ENCODE measurements at regions not wholly inside any gene's neighbourhood (a gene's known extent, or its start where the extent isn't known, plus 50 kb on each side); places are given as distances from the start of the nearest gene placed in this dataset.

DNA sequence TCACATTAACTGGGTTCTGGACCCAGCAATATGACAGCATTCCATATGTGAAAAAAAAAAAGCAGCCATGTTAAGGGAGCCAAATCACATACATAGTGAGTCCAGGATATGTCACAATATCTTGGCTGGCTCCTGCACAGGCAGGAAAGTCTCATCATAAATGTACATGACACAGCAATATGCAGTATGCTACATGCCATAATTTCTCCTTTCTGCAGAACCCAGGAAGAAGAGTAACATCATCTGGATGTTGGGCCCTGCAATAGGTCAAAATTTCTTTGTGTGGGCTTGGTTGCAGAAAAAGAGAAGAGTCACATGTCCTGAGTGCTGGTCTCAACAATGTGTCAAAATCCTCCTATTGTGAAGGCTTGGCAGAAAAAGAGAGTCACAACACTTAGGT lies 902.8 kb upstream of the AMELY start:
- Histone ChIP-seq H2BK12ac (ENCODE audit: low read length in 2 of 2) (no peak overlapping the region), H3K18ac (ENCODE audit: low read depth in 1 of 2, low read length in 2 of 2) (no peak overlapping the region), H3K4me3 (ENCODE audit: insufficient read depth in 1 of 2, low read depth in 1 of 2, low read length in 2 of 2) (no peak overlapping the region), H3K4me1 (ENCODE audit: control insufficient read depth, insufficient read depth, low read depth, low read length) (no peaks in the 10 kb centered on the region), H4K91ac (ENCODE audit: low read length) (no peak overlapping the region), H3K4me2 (ENCODE audit: low read length, poor library complexity, severe bottlenecking) (no peak overlapping the region), H2BK5ac (ENCODE audit: low read depth, low read length, poor library complexity, severe bottlenecking) (no peak overlapping the region), H3K9me3 (ENCODE audit: control insufficient read depth, low read length) (no peaks in the 10 kb centered on the region), H3K27me3 (ENCODE audit: control insufficient read depth in 1 of 2, insufficient read depth in 1 of 2, low read length in 2 of 2) (no peaks in the 10 kb centered on the region), H3K4ac (ENCODE audit: low read depth in 1 of 2, low read length in 2 of 2) (no peak overlapping the region), H3K79me1 (replicated peaks; ENCODE audit: low read length, poor library complexity, severe bottlenecking) (no peaks in the 10 kb centered on the region), H3K23ac (ENCODE audit: low read length in 2 of 2) (no peak overlapping the region), H4K8ac (ENCODE audit: low read length) (no peak overlapping the region), H2AFZ (ENCODE audit: low read depth, low read length) (no peak overlapping the region), H2BK15ac (ENCODE audit: low read depth, poor library complexity, severe bottlenecking) (no peak overlapping the region), H2AK5ac (ENCODE audit: low read length, severe bottlenecking) (no peak overlapping the region), H3K27ac (ENCODE audit: low read length, poor library complexity, severe bottlenecking) (no peak overlapping the region), H3K9ac (ENCODE audit: low read length) (no peak overlapping the region), H3K36me3 (ENCODE audit: control insufficient read depth in 1 of 2, insufficient read depth in 2 of 2, low read depth in 1 of 2, low read length in 2 of 2) (no peaks in the 10 kb centered on the region), H3K14ac (ENCODE audit: low read length in 2 of 2) (no peak overlapping the region), H2BK120ac (ENCODE audit: low read depth, low read length) (no peak overlapping the region)
- DNase-seq, result no peak

DNA sequence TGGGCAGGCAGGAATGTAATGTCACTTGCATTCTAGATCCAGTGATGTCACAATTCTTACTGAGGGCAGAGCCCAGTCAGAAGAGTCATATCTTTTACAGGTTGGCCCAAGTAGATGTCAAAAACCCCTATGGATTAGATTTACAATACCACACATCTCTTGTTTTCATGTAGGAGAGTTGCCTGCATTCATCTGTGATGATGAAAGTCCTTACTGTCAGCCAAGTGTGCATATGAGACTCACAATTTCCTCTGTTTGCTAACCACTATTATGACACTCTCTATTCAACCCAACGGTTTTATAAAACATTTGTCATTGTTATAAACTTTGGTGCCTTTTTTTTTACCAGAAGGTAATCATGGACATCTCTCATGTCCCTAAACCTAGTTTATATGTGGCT lies 898.8 kb upstream of the AMELY start:
- Histone ChIP-seq H3K79me1 (replicated peaks; ENCODE audit: low read length, poor library complexity, severe bottlenecking) (no peaks in the 10 kb centered on the region), H3K18ac (ENCODE audit: low read depth in 1 of 2, low read length in 2 of 2) (no peak overlapping the region), H3K9ac (ENCODE audit: low read length) (no peak overlapping the region), H2BK15ac (ENCODE audit: low read depth, poor library complexity, severe bottlenecking) (no peak overlapping the region), H3K36me3 (ENCODE audit: control insufficient read depth in 1 of 2, insufficient read depth in 2 of 2, low read depth in 1 of 2, low read length in 2 of 2) (no peaks in the 10 kb centered on the region), H3K27ac (ENCODE audit: low read length, poor library complexity, severe bottlenecking) (no peak overlapping the region), H3K27me3 (ENCODE audit: control insufficient read depth in 1 of 2, insufficient read depth in 1 of 2, low read length in 2 of 2) (no peaks in the 10 kb centered on the region), H3K4me1 (ENCODE audit: control insufficient read depth, insufficient read depth, low read depth, low read length) (no peaks in the 10 kb centered on the region), H2AK5ac (ENCODE audit: low read length, severe bottlenecking) (no peak overlapping the region), H2BK120ac (ENCODE audit: low read depth, low read length) (no peak overlapping the region), H3K9me3 (ENCODE audit: control insufficient read depth, low read length) (no peaks in the 10 kb centered on the region), H3K14ac (ENCODE audit: low read length in 2 of 2) (no peak overlapping the region), H3K4me2 (ENCODE audit: low read length, poor library complexity, severe bottlenecking) (no peak overlapping the region), H4K91ac (ENCODE audit: low read length) (no peak overlapping the region), H2AFZ (ENCODE audit: low read depth, low read length) (no peak overlapping the region), H3K4me3 (ENCODE audit: insufficient read depth in 1 of 2, low read depth in 1 of 2, low read length in 2 of 2) (no peak overlapping the region), H4K8ac (ENCODE audit: low read length) (no peak overlapping the region), H2BK5ac (ENCODE audit: low read depth, low read length, poor library complexity, severe bottlenecking) (no peak overlapping the region), H3K4ac (ENCODE audit: low read depth in 1 of 2, low read length in 2 of 2) (no peak overlapping the region), H3K23ac (ENCODE audit: low read length in 2 of 2) (no peak overlapping the region), H2BK12ac (ENCODE audit: low read length in 2 of 2) (no peak overlapping the region)
- no CpG with 5 or more reads among the region's 1 CpG for WGBS
- no peak for DNase-seq

DNA sequence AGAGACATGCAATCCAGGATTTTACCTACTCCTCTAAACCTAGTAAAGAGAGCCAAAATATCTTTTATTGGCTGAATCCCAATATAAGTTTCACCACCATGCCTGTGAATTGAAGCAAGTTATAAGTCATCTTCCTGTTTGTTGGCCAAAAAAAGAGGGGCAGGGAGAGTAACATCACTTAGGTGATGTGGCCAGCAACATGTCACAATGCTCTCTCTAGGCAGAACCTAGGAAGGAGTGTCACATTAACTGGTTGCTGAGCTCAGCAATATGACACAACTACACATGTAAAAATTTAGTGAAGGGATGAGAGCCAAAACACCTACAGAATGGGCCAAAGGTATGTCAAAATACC lies 895.9 kb upstream of the AMELY start:
- H3K27ac ChIP-seq (ENCODE audit: low read length, poor library complexity, severe bottlenecking), result no peak overlapping the region
- no peak overlapping the region for H2AFZ ChIP-seq (ENCODE audit: low read depth, low read length)
- no peaks in the 10 kb centered on the region for H3K9me3 ChIP-seq (ENCODE audit: control insufficient read depth, low read length)
- H3K9ac ChIP-seq (ENCODE audit: low read length), result no peak overlapping the region
- H2AK5ac ChIP-seq (ENCODE audit: low read length, severe bottlenecking), result no peak overlapping the region
- H3K4me2 ChIP-seq (ENCODE audit: low read length, poor library complexity, severe bottlenecking), result no peak overlapping the region
- H3K36me3 ChIP-seq (ENCODE audit: control insufficient read depth in 1 of 2, insufficient read depth in 2 of 2, low read depth in 1 of 2, low read length in 2 of 2), result no peaks in the 10 kb centered on the region
- no peak overlapping the region for H3K4ac ChIP-seq (ENCODE audit: low read depth in 1 of 2, low read length in 2 of 2)
- no peak overlapping the region for H2BK12ac ChIP-seq (ENCODE audit: low read length in 2 of 2)
- no peak overlapping the region for H2BK120ac ChIP-seq (ENCODE audit: low read depth, low read length)
- H3K4me1 ChIP-seq (ENCODE audit: control insufficient read depth, insufficient read depth, low read depth, low read length), result no peaks in the 10 kb centered on the region
- DNase-seq, result no peak
- H3K27me3 ChIP-seq (ENCODE audit: control insufficient read depth in 1 of 2, insufficient read depth in 1 of 2, low read length in 2 of 2), result no peaks in the 10 kb centered on the region
- no peak overlapping the region for H2BK15ac ChIP-seq (ENCODE audit: low read depth, poor library complexity, severe bottlenecking)
- H4K91ac ChIP-seq (ENCODE audit: low read length), result no peak overlapping the region
- no peak overlapping the region for H3K23ac ChIP-seq (ENCODE audit: low read length in 2 of 2)
- H2BK5ac ChIP-seq (ENCODE audit: low read depth, low read length, poor library complexity, severe bottlenecking), result no peak overlapping the region
- H3K18ac ChIP-seq (ENCODE audit: low read depth in 1 of 2, low read length in 2 of 2), result no peak overlapping the region
- no peak overlapping the region for H3K4me3 ChIP-seq (ENCODE audit: insufficient read depth in 1 of 2, low read depth in 1 of 2, low read length in 2 of 2)
- no peak overlapping the region for H3K14ac ChIP-seq (ENCODE audit: low read length in 2 of 2)
- no peaks in the 10 kb centered on the region for H3K79me1 ChIP-seq (replicated peaks; ENCODE audit: low read length, poor library complexity, severe bottlenecking)
- H4K8ac ChIP-seq (ENCODE audit: low read length), result no peak overlapping the region

DNA sequence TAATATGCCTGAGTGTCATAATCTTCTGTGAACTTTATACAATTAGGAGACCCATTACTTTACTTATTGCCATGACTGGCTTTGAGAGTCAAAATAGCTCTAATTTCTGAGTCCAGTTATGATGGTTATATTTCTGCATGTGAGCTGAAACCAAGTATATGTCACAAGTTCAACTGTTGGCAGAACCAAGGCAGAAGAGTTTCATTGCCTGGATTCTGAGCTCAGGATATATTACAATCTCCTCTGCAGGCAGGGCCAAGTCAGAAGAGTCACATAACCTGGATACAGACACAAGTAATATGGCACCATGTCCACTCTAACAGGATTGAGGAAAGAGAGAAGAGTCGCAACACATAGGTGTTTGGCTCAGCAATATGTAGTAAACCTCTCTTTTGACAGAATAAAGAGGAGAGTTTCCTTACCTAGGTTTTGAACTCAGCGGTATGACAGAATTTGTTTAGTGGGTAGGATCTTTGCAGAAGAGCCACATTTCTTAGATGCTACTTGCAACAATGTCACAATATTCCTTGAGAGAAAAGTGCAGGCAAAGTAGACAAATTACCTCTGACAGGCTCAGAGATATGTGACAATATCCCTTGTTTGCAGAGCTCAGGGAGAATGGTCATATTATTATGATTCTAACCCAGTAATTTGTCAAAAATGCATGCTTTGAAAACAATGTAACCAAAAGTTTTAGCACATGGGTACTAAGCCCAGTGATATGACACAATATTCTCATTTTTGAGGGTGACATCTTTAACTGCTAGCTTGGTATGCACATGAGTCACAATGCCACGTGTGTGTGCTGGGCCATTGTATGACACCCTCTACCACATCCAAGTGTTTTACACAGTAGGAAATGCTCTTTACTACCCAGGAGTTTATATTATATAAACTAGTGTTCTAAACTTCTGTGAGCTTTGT lies 895.3 kb upstream of the AMELY start:
- Histone ChIP-seq H3K23ac (ENCODE audit: low read length in 2 of 2) (no peak overlapping the region), H3K4me1 (ENCODE audit: control insufficient read depth, insufficient read depth, low read depth, low read length) (no peaks in the 10 kb centered on the region), H2BK5ac (ENCODE audit: low read depth, low read length, poor library complexity, severe bottlenecking) (no peak overlapping the region), H2BK120ac (ENCODE audit: low read depth, low read length) (no peak overlapping the region), H4K8ac (ENCODE audit: low read length) (no peak overlapping the region), H2BK15ac (ENCODE audit: low read depth, poor library complexity, severe bottlenecking) (no peak overlapping the region), H3K9ac (ENCODE audit: low read length) (no peak overlapping the region), H2AFZ (ENCODE audit: low read depth, low read length) (no peak overlapping the region), H2BK12ac (ENCODE audit: low read length in 2 of 2) (no peak overlapping the region), H3K4ac (ENCODE audit: low read depth in 1 of 2, low read length in 2 of 2) (no peak overlapping the region), H3K4me3 (ENCODE audit: insufficient read depth in 1 of 2, low read depth in 1 of 2, low read length in 2 of 2) (no peak overlapping the region), H3K79me1 (replicated peaks; ENCODE audit: low read length, poor library complexity, severe bottlenecking) (no peaks in the 10 kb centered on the region), H3K27ac (ENCODE audit: low read length, poor library complexity, severe bottlenecking) (no peak overlapping the region), H3K4me2 (ENCODE audit: low read length, poor library complexity, severe bottlenecking) (no peak overlapping the region), H4K91ac (ENCODE audit: low read length) (no peak overlapping the region), H2AK5ac (ENCODE audit: low read length, severe bottlenecking) (no peak overlapping the region), H3K18ac (ENCODE audit: low read depth in 1 of 2, low read length in 2 of 2) (no peak overlapping the region), H3K9me3 (ENCODE audit: control insufficient read depth, low read length) (no peaks in the 10 kb centered on the region), H3K27me3 (ENCODE audit: control insufficient read depth in 1 of 2, insufficient read depth in 1 of 2, low read length in 2 of 2) (no peaks in the 10 kb centered on the region), H3K14ac (ENCODE audit: low read length in 2 of 2) (no peak overlapping the region), H3K36me3 (ENCODE audit: control insufficient read depth in 1 of 2, insufficient read depth in 2 of 2, low read depth in 1 of 2, low read length in 2 of 2) (no peaks in the 10 kb centered on the region)
- DNase-seq, result peak; percentile 19
- 61% methylated on average over 3 of the region's 3 CpGs for WGBS
